ENCODE measurements at regions not wholly inside any gene's neighbourhood (a gene's known extent, or its start where the extent isn't known, plus 50 kb on each side); places are given as distances from the start of the nearest gene placed in this dataset.
"Not testable (repeated sequence)": the region's sequence is repeated elsewhere in the genome, so short reads cannot be mapped to it uniquely, and the experiment has no call there.

DNA sequence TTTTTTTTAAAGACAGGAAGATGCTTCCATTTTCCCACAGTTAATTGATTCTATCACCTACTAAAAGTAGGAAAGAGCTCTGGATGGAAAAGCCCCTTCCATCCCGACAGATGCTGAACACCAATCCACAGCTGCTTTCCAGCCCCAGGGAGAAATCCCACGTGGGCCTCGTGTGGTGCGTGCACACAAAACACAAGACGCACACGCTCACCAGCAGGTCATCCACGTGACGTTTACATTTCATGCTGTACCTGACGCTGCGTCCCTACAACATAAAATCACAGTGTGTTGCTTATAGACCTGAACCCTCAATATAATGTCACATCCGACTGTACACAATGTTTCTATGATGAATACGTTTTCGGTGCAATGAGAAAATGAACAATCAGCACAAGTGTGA is 50.2 kb upstream of the DACT2 start:
- no peak for DNase-seq (ENCODE audit: low read depth in 3 of 3)

DNA sequence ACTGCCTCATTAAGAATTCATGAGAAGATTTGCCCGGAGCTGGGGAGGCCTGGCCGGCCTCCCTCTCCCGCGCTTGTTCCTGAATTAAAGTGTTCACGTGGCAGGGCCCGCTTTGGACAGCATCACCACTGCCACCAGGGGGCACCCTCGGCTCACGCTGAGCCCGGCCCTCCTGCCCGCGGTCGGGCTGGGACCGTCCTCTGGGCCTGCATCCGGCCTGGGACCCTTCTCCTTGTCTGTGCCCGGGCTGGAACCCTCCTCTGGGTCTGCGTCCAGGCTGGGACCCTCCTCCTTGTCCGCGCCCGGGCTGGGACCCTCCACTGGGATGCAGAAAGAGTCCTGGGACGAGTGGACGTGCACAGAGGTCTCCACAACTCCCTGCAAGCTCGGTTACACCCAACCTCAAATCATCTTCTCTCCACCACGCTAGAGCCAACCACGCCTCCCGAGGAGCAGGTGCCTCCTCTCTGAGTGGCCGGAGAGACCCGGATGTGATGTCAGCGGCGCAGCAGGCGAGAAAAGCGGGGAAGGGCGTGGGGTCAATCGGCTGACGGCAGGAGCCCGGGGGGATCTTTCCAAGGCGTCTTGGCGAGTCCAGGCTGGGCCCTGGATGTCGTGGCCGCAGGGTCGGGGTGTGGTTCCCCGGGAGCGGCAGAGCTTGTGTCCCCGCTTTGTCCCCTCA is 50.9 kb upstream of the DACT2 start:
- DNase-seq (ENCODE audit: low read depth in 3 of 3): peak; percentile 40 to 69 (median 56)

DNA sequence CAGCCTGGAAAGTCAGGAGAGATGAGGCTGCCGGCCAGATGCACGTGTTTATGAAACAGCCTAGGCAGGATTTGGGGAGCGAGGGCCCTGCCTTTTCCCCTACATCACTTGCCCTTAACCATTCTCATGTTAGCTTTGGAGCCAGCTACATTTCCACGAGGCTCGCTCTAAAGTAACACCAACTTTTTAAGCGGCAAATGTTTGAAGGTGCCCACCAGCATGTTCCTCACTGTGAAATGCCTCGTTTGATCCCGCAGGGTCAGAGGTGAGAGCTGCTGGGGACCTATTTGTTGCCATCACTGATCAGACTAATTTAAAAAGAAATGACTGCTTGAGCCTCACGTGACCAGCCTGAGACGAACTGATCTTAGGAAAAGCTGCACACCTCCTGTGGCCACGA is 51.6 kb upstream of the DACT2 start:
- DNase-seq (ENCODE audit: low read depth in 3 of 3): no peak

DNA sequence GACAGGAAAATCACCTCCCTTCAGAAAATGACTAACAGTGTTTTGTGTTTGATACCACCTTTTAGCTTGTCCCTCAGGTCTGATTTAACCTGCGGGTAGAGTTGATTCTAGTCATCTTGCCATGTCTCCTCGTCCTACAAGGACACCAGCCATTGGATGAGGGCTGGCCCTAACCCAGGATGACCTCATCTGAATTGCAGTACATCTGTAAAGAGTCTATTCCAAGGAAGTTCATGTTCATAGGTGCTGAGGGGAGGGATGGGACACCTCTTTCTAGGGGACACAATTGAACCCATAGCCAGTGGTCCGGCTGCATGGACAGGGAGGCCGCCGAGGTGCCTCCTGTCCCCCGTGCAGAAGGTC is 52.0 kb upstream of the DACT2 start:
- DNase-seq (ENCODE audit: low read depth in 3 of 3): no peak

DNA sequence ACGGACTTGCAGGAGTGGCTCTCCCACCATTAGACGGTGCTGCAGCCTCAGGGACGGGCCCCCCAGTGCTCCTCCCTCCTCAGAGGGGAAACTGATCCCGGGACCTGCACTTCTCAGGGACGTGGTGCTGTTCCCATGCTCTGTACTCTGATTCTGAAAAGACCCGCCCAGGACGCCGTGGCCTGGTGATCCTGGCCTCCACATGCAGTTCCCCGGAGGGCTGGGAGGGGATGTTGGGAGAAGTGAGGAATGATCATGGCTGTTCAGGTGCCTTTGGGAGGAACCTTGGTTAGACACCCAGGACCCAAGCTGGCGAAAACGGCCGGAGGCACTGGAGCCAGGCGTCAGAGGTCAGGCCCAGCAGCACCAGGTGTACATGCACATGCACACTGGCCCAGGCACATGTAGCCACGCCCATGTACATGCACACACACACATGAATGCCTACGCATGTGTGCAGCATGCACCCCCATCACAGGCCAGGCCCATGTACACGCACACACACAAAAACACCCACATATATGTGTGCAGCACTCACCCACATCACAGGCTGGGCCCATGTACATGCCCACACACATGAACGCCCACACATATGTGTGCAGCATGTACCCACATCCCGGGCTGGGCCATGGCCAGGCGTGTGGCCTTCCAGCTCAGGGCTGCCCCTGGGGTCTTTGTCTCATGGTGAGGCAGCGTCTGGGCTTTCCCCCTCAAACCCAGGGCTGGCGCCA is 52.6 kb upstream of the DACT2 start:
- DNase-seq (ENCODE audit: low read depth in 3 of 3): no peak

DNA sequence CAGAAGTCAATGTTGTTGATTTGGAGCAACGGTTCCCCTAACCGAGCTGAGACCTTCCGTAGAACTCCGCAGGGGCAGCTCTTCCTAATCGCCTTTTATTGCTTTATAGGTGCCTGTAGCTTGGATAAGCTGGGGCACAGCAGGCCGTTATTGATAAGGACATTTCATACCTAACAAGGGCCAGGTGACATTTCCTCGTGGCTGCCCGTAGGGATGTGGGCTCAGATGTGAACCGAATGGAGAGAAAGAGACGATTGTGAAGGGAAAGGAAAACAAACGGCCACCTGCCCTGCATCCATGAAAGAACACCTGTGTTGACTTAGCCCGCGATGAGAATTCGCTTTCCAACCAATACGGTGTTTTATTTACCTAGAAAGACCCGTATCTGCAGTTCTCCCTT is 53.3 kb upstream of the DACT2 start:
- no peak for DNase-seq (ENCODE audit: low read depth in 3 of 3)

DNA sequence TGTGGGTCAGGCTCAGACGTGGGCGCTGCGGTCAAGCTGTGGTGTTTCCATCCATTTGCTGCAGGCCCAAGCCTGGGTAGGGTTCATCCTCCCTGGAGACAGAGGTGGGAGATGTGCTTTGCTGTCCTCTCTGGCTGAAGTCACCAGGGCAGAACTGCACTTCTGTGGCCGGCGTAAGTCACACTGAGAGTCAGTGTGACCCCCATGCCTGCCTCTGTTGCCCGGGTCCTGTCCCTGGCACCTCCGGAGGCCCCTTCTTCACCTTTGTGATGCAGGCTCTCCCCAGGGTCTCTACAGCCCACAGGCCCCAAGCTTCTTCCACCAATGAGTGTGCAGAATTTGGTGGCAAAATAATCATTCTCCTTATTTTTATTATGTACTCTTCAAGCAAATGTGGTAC is 53.8 kb upstream of the DACT2 start:
- DNase-seq (ENCODE audit: low read depth in 3 of 3): no peak

DNA sequence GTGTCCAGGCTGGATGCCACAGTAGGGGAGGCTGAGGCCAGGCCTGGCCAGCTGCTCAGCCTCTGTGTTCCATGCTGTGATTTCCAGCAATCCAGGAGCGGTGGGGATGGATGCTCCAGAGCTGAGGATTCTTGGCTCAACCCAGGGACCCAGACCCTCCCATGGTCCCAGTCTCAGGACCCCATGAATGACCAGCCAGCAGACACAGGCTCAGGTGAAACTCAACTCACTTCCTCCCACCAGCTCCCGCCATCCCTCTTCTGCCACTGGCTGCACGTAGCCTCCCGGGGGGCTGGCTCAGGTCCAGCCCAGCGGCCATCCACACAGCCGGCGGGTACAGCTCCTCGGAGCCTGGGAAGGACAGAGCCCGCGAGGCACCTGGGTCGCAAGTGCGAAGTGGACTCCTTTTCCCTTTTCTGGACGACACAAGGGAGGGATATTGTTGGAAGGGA is 54.5 kb upstream of the DACT2 start:
- DNase-seq (ENCODE audit: low read depth in 3 of 3): no peak

DNA sequence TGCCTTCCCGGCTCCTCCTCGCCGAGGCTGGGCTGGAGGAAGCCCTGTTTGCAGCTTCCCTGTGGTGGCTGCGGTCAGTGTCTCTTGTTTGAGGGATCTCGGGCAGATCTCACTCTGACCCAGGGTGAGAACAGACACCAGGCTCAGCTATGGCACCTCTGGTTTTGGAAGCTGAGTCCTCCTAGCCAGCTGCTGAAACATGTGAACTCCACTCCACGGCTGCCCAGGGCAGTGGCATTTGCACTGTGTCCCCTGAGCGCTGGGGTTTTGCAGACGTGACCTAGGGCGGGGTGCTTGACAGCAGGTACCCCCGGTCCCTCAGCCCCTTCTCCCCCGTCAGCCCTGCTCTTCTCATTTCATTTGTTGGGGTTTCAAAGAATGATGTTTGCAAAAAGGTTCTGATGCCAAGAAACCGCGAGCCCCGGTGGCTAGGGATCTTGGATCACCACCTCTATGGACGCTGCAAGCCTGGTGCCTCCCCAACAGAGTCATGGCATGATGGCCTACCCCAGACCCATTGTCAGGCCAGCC is 55.0 kb upstream of the DACT2 start:
- no peak for DNase-seq (ENCODE audit: low read depth in 3 of 3)

DNA sequence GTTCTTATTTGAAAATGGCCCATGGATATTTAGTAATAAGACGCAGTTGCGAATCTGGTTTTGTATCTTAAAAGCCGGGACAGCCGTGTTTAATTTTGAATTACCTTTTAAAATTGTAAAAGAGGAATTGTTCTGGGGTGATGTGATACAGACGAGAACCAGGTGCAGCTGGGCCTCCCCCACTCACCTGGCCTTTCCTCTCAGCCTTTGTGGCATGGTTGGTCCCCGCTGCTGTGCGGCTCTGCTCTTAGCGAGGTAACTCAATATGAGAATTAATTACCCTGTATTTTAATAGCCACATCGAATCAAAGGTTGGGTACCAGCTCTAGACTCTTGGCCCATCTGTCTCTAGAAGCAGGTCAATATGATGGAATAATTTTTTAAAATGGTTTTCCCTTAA is 56.5 kb upstream of the DACT2 start:
- no peak for DNase-seq (ENCODE audit: low read depth in 3 of 3)

DNA sequence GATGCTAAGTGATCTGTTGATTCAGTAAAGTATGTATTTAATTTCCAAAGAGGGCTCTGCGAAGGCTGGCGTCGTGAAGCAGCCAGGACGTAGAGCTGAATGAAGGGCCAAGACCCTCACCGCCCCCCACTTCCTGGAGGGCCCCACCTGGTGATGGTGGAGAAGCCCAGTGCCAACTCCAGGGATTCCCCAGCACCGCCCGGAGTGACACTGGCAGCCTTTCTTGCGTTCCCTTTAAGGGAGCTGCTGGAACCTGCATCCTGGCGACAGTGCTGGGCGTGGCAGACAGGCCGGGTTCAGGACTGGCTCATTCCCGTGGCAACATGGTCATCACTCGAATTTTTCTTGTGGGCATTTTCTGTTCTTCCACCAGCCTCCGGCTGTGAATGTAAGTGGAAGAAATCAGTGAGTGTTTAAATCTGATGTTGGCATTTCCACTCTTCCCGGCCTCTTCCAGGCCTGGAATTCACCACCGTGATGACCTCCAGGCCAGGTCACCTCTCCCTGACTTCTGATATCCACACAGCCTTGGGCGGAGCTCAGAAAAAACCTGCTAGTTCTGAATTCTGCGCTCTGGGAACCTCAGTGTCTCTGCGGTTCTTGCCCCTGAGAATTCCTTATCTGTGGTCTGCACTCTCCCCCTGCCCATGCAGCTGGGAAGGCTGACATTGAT is 57.4 kb upstream of the DACT2 start:
- no peak for DNase-seq (ENCODE audit: low read depth in 3 of 3)

DNA sequence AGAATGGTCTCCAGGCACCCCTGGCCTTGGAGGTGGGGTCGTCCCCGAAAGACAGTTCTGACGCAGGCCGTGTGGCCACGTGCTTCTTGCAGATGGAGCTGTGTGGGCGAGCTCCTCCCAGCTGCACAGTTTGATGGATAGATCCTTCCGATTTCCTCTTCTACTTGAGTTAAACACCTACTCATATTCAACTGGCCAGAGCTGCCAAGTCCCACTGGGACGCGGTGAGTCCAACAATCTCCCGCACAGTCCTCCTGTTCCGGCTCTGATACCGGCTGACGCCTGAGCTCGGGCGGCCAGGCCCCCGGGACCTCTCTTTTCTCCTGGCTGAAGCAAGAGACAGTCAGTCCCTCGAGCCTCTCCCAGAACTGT is 57.9 kb upstream of the DACT2 start:
- no peak for DNase-seq (ENCODE audit: low read depth in 3 of 3)

DNA sequence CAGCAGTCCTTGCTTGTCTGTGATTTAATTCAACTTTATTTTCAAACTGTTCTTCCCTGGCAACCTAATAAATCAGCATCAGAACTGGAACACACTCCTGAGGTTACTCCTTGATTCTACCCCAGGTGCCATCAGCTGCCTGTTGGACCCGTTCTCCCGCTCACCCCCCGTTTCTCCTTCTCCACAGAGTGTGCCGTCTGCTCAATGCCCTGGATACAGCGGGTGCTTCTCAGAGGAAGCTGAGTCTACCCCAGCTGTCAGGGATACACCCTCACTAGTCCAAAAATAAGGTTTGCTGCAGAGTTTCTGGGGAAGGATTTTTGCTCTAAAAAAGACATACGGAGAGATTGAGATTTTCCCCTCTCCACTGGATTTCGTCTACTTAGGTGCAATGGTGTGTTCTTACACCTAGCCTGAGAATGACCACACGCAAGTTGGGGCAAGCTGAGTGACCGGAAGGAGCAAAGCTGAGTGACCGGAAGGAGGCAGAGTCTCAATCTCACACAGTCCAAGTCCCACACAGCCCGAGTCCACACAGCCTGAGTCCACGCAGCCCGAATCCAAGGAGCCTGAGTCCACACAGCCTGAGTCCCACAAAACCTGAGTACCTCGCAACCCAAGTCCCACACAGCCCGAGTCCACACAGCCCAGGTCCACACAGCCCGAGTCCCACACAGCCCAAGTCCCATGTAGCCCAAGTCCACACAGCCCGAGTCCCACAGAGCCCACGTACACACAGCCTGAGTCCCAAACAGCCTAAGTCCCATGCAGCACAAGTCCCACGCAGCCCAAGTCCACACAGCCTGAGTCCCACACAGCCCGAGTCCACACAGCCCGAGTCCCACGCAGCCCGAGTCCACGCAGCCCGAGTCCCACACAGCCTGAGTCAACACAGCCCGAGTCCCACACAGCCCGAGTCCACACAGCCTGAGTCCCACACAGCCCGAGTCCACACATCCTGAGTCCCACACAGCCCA is 58.6 kb upstream of the DACT2 start:
- no peak for DNase-seq (ENCODE audit: low read depth in 3 of 3)

DNA sequence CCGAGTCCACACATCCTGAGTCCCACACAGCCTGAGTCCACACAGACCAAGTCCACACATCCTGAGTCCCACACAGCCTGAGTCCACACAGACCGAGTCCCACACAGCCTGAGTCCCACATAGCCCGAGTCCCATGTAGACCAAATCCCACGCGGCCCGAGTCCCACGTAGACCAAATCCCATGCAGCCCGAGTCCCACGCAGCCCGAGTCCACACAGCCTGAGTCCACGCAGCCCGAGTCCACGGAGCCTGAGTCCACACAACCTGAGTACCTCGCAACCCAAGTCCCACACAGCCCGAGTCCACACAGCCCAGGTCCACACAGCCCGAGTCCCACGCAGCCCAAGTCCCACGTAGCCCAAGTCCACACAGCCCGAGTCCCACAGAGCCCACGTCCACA is 60.0 kb upstream of the DACT2 start:
- not testable (repeated sequence) for DNase-seq (ENCODE audit: low read depth in 3 of 3)

DNA sequence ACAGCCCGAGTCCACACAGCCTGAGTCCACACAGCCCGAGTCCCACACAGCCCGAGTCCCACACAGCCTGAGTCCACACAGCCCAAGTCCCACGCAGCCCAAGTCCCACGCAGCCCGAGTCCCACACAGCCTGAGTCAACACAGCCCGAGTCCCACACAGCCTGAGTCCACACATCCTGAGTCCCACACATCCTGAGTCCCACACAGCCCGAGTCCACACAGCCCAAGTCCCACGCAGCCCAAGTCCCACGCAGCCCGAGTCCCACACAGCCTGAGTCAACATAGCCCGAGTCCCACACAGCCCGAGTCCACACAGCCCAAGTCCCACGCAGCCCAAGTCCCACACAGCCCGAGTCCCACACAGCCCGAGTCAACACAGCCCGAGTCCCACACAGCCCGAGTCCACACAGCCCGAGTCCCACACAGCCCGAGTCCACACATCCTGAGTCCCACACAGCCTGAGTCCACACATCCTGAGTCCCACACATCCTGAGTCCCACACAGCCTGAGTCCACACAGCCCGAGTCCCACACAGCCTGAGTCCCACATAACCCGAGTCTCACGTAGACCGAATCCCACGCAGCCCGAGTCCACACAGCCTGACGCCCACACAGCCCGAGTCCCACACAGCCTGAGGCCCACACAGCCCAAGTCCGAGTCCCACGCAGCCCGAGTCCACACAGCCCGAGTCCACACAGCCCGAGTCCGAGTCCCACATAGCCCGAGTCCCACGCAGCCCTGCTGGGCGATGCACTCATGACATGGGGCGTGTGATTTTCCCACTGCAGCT is 60.6 kb upstream of the SMOC2 start:
- not testable (repeated sequence) for DNase-seq (ENCODE audit: low read depth in 3 of 3)

DNA sequence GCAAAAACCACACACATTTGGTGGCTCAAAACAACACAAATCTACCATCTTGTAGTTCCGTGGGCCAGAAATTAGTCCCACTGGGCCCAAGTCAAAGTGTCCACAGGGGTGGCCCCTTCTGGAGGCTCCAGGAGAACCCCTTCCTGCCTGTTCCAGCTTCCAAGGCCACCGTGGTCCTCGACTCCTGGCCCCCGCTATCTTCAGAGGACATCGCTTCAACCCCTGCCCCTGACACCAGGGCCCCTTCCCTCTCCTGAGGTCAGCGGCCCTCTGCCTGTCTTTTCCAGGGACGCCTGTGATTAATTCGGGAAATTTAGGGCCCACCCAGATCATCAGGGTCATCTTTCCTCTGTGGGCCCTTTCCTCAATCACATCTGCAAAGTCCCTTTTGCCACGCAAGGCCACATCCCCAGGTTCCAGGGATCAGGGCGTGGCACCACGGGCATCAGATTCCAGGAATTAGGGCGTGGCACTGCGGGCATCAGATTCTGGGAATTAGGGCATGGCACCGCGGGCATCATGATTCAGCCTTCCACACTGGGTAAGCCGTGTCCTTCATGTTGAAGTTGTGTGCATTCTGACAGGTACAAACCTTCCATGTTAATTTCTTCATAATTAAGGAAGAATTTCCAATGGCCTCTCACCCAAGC is 59.9 kb upstream of the SMOC2 start:
- DNase-seq (ENCODE audit: low read depth in 3 of 3): no peak

DNA sequence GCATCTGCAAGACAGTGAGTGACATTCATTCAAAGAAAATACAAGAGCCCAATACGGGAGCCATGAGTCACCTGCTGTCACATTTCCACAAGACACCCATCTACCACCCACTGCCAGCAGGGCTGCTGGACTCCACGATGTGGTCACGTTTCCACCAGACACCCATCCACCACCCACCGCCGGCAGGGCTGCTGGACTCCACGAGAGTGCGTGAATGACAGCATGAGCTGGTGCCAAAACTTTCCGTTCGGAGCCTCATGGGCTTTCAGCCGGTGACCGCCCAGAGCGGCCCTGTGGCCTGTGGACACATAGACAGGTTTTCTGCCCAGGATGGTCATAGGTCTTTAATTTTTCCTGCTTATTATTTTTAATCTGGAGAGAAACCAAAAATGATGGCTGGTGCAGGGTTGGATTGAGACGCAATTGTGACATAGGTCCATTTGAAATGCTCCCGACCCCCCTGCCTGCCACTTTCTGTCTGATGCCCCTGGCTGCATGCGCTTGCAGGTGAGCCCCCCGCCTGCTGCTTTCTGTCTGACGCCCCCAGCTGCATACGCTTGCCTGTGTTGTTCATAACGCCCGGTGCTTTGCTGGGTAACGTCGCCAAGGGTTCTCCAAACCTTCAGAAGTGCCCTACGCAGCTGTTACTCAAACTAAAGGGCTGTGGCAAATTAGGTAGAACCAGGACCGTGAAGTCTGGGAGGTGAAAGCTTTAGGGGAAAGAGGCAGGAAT is 59.1 kb upstream of the SMOC2 start:
- DNase-seq (ENCODE audit: low read depth in 3 of 3): no peak

DNA sequence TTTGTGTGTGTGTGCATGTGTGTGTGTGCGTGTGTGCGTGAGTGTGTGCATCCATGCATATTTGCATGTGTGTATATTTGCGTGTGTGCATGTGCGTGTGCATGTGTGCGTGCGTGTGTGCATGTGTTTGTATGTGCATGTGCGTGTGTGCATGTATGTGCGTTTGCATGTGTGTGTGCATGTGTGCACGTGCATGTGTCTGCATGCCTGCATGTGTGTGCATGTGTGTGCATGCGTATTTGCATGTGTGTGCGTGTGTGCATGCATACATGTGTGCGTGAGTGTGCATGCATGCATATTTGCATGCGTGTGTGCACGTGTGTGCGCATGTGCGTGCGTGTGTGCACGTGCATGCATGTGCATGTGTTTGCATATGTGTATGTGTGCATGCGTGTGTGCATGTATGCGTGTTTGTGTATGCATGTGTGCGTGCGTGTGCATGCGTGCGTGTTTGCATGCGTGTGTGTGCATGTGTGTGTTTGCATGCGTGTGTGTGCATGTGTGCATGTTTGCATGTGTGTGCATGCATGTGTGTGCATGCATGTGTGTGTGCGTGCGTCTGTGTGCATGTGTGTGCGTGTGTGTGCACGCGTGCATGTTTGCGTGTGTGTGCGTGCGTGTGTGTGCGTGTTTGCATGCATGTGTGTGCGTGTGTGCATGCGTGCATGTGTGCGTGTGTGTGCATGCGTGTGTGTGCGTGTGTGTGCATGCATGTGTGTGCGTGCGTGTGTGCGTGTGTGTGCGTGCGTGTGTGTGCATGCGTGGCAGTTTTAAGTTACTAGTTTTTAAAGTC is 57.7 kb upstream of the SMOC2 start:
- DNase-seq (ENCODE audit: low read depth in 3 of 3): no peak
